RPMI7951 (cell line): ENCODE measurements at regions not wholly inside any gene's neighbourhood (a gene's known extent, or its start where the extent isn't known, plus 50 kb on each side); places are given as distances from the start of the nearest gene placed in this dataset.

Experiments
- DNase-seq: peaks from one replicate; pipeline ENCODE4 v3.0.0-alpha.2; 2012; ENCODE audit warnings: low read depth

DNA sequence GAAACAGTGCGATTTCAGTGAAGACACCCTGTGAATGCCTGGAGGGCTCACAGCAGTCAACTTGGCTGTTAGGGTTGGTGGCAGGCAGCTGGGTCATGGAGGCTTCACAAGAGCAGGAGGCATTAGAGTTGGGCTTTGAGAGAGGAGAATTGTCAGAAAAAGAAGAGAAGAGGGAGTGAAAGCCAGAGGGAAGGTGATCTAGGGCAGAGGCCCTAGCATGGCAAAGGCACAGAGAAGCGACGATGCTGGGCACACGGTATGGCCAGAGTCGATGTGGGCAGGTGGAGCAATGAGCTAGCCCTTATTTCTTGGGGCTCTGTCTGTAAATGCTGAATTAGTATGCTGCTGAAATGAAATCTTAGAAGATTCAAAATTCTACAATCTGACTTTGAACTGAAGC, 52.6 kb upstream of the OLFM4 start:
- no peak for DNase-seq

DNA sequence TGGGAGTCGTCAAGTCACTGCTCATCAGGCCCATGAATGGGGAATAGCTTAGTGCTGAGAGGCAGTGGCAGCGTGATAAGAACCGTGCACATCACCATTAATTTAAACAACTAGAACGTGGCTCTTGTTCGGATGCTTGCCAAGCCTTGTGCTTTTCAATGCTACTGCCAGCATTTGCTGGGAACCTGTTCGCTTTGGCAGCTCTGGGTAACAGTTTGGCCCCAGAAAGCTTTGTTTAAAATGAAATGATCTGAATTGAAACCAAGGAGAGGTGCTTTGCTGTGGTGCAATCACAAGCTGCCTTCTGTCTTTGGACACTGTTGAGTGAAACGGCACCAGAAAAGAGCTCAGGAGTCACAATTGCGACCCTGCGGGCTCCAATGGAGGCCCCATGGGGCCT, 53.5 kb upstream of the OLFM4 start:
- DNase-seq, result no peak

DNA sequence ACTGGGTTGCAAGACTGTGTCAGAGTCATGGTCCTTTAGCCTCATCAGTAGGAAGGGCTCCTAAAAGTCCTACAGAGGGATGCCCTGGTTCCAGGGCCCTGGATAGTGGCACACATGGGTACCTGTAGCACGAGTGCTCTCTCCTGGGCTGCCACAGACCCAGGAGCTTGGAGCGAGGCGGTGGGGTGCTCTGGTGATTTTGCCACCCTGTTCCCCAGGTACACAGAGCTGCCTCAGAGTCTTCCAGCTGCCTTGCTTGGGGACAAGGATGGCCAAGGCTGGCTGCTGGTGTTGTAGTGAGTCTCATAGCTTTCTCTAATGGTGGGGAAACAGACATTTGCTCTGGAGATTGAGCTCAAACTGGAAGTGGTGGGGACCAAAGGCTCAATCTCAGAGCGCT, 53.9 kb upstream of the OLFM4 start:
- no peak for DNase-seq

DNA sequence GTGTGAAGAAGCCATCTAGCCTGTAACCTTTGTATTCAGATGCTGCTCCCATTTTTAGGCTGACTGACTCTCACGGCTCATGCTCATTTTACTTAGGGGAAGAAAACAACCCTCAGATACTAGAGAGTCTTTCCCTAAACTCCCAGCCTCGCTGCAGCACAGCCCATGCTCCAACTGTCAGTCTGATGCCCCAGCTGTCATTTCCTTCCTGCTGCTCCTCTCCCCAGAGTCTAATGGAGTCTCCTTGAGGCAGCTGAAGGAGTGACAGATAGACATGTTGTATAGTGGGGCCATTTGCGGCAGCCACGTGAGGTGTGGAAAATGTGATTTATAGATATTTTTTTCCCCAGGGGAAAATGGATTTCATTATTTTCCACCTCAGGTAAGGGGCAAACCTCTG, 59.2 kb upstream of the OLFM4 start:
- no peak for DNase-seq

DNA sequence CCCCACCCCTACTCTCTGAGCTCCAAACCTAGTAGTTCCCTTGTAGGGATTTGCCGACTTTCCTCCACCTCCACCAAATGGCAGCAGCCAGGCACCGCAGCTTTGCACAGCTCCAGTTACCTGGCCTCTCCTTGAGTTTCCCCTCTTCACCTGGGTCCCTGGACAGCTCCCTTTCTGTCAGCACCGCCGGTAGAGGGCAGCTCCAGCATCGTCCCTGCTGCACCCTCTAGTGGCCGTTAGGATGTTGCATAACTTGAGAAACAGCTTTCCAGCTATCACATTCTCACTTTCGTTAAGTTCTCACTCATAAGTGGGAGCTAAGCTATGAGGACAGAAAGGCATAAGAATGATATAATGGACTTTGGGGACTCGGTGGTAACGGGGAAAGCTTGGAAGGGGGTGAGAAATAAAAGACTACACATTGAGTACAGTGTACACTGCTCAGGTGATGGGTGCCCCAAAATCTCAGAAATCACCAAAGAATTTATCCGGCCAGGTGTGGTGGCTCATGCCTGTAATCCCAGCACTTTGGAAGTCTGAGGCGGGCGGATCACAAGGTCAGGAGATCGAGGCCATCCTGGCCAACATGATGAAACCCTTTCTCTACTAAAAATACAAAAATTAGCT, 60.4 kb upstream of the OLFM4 start:
- DNase-seq, result peak; percentile 49

DNA sequence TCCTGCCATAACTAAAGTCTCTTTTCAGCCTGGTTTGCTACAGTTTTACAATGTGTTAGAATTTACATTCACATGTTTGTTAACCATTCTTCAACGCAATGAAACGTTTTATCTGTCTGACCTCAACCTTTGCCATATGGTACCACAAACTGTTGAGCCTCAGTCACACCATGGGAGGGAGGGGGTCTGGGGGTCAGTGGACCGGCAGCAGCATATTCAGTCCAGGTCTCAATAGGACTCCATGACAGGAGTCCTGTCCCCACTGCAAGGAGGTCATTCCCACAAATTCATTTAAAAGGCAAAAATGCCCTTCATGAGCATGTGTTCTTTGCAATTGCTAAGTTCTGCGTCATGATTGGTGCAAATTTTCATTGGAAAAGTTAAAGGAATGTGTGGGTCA, 66.6 kb upstream of the OLFM4 start:
- no peak for DNase-seq

DNA sequence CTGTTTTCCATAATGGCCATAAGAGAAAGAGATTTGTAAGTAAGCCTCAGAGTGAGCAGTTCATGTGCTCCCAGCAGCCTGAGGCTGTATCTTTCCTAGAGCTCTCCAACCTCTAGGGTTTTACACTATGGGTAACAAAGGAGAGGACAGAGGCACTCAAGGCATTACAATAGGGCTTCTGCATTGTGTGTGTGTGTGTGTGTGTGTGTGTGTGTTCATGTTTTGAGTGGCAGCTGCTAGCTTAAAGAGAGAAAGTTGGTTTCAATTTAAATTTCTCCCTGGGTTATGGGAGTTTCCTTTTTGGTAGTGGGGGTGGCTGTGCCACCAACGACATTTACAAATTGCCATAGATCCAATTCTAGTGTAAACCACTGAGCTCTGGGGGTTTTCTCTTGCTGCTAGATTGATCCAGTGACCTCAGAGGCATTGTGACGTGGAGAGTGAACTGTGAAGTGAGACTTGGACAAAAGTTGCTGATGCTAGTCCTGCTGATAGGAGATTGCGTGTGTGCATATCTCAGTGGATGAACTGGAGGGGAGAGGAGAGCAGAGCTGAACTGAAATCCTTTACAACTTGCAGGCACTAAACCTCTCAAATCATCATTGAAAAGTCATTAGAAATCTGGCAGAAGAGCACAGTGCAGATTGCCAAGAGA, 67.2 kb upstream of the OLFM4 start:
- no peak for DNase-seq

DNA sequence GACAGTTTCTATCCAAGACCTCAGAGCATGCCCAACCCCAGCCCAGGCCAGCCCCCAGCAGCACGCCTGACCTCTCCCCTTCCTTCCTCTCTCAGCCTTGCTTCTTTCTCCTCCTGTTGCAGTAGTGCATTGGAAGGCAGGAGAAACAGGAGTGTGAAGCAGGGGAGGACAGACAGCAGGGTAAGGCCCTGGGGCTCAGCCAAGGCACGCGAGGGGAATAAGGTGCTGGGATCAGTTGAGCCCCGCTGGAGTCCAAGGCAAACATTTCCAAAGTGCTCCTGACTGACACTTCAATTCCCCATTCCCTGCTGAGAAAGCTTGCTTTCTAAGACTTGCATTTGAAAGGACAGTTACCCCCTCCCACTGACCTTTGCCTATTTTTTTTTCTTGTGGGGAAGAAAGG, 73.1 kb upstream of the OLFM4 start:
- no peak for DNase-seq

DNA sequence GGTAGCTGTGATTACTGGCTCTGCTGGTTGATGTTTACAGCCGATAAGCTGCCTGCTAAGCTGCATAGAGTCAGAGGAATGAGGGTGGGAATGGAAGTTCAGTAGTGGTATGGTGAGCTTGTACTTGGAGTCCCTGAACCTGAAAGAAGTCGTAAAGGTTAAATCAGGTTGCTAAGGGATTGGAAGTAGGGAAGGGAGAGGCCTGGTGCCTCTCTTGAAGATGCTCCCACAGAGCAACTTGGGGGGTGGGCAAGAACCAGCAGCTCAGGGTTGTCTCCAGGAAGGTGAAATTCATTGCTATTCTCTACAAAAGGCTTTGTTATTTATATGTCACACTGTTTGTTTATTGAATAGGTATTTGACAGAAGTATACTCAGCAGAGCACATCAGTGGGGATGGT, 73.8 kb upstream of the OLFM4 start:
- no peak for DNase-seq

DNA sequence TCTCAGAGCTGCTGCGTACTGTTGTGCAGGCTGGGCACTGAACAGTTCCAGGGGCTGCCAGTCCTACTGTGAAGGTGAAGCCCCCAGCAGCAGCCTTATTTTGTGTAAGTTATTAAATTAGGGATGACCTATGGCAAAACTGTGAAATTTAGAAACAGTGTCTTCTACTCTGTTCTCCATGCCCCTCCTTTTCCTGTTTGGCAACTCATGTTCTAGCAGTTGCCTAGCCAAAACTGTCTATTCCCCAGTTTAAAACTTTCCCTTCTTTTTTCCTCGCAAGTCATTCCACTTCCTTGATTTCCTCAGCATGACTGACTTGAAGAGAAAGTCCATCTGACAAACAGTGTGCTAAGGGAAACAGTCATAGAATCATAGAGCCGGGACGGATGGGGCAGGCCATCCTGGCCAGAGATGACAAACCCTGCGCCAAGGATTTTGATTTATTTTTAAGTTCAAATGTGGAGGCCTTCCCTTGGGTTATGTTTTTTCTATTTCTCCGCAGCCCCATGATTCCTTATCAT, 78.1 kb upstream of the OLFM4 start:
- no peak for DNase-seq

DNA sequence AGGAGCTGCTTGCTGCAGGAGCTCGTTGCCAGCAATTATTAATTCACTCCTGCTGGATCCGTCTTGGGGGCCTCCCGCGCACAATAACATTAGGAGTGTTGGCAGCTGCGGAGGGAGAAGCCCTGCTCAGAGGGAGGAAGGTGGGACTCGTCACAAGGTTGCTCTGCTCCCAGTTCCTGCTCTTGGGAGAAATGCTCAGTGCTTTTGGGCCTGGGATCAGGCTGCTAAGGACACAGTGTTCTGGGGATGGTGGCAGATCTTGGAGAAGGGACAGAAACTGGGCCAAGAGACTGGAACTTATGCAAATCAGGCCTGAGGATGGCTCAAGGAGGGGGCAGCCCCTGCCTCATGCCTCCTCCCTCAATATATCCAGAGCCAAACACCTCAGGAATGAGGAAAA, 78.9 kb upstream of the OLFM4 start:
- DNase-seq, result no peak

DNA sequence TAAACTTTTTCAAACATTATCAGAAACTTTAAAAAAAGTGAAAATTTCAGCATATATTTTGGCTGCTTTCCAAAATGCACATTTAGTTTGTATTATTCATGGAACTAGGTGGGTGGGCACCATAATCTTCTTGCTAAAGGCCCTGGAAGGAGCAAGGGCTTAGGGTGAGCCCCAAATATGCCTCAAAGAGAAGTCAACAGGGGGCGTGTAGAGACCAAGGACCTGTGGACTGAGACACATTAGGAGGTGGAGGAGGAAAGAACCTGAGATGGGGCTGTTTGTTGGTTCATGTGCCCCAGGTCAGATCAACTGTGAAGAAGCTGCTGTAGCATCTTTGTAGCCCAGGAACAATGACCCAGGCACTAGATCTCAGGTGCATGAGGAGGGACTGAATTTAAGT, 79.6 kb upstream of the OLFM4 start:
- no peak for DNase-seq

DNA sequence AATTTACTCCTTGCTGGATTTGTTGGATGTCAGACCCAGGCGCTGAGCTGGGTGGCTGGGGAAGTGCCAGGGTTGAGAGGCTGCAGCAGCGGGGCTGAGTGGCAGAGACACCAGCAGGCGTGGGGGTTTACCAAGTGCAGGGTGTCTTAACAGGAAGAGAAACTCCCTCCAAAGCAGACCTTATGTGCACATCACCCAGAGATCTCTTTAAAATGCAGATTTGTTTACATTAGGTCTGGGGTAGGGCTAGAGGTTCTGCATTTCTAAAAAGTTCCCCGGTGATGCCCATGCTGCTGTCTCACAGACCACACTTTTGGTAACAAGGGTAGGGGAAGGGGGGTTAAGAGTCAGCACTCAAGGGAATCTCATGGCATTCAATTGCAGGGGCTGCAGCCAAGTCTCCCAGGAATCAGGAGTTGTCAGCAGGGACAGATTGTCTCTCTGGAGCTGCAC, 80.7 kb upstream of the OLFM4 start:
- no peak for DNase-seq

DNA sequence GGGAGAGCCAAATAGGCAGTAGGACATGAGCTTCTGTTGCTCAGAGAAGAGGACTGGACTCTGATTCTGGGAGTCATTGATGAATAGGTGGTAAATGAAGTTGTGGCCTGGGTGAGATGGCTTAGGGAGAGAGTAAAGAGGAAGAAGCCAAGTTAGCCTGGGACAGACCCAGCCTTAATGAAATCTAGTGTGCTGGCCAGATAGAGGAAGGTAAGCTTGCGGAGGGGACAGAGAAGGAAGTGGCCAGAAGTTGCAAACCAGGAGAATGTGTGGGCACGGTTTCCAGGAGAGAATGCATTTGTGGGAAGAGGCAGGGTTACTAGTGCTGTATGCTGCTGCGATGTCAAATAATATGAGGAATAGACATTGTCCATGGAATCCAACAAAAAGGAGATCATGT, 83.3 kb upstream of the OLFM4 start:
- no peak for DNase-seq

DNA sequence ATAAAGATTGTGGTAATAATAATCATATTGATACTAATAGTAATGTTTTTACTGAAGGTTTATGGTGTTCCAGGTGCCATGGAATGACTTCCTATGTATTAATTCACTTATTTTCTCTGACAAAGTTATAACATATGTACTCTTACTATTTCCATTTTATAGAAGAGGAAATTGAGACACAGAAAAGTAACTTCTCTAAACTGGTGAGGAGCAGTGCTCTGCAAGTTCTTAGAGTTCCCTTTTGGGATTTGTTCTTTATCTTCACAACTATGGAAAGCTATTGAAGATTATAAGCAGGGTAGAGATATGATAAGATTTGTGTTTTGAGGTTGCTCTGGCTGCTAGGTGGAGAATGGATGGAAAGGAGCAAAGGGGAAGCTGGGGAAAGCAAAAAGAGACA, 83.9 kb upstream of the OLFM4 start:
- DNase-seq, result no peak

DNA sequence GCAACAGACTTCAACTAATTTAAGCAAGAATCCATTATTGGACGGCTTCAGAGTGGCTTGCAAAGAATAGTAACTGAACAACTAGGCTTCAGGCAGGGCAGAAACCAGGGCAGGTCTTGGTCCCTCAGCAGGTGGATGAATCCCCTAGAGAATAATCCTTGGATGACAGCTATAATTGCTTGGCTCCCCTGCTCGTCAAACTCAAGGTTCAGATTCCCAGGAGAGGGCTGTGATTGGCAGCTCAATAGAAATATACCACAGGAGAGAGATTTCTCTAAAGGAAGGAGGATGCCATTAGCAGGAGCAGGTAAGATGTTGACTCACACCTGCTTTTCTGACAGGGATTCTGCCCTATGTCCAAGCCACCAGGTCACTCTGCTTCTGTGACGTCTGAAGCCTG, 89.6 kb upstream of the PCDH8 start:
- DNase-seq, result no peak

DNA sequence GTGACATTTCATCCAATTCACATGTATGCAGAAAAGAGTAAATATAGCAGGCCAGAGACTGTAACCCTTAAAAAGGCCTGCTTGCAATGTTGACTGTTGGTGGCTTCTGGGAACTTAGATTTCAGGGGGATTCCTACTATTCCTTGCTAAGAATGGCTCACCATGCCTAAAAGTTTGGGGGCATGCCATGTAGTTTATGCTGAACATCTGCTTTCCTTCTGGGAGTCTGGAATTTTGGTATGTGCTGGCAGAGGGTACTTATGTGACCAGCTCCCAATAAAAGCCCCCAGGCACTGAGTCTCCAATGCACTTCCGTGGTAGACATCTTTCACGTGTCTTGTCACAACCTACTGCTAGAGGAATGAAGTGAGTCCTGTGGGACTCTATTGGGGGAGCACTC, 88.4 kb upstream of the PCDH8 start:
- no peak for DNase-seq

DNA sequence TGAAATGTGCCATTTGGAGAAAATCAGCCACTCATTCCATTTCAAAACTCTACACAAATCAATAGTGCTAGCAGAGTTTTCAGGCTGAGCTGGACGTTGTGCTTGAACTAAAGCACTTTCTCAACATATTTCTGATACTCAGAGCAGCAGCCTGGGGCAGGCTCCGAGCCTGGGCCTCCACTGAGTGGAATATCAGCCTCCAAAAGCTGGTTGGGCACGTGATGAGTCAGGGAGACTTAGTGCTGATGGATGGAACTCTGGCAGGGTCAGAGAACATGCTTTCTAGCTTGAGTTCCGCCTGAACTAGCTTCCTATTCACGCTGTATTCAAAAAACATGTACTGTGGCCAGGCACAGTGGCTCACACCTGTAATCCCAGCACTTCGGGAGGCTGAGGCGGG, 85.8 kb upstream of the PCDH8 start:
- no peak for DNase-seq

DNA sequence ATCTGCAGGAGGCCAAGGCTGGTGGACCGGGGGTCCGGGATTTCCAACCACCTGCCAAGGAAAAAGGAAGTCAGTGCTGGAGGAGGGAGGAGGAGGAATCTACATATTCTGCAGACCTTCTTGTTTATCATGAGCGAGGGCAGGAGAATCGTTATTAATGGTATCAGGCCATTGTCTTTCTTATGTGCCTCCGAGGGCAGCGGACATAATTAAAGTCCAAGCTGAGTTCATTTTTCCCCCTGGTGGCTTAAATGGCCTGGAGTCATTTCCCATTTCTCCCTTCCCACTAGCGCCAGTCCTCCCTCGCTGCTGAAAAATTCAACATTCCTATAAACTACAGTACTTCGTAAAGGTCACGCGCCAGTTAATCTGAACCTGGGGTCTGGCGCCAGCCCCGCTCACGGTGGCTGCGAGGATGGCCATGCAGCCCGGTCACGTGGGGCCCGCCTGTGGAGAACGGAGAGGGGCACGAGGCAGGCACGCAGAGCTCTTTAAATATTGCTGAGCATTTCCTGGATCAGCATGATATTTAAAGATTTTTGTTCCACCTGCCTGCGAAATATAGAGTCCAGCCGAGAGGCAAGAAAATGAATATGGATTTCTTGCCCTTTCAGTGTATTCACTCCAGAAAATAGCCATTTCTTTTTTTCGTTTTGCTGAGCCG, 85.2 kb upstream of the PCDH8 start:
- no peak for DNase-seq

DNA sequence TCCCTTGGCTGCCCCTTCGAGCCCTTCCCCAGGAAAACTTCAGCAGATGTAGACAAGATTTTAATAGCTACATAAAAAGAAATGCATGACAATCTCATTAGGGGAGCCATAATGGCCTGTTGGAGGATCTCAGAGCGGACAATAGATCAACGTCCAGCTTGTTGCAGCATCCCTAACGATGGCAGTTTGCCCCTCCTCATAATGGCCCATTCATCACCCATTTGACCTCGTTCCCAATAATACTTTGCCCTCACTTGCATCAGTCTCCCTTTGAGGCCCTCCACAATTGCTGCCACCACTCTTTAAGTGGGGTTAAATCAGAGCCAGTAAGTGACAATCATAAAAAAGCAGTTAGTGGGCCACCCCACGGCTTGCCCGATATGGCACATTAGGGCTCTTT, 84.7 kb upstream of the PCDH8 start:
- DNase-seq, result no peak

DNA sequence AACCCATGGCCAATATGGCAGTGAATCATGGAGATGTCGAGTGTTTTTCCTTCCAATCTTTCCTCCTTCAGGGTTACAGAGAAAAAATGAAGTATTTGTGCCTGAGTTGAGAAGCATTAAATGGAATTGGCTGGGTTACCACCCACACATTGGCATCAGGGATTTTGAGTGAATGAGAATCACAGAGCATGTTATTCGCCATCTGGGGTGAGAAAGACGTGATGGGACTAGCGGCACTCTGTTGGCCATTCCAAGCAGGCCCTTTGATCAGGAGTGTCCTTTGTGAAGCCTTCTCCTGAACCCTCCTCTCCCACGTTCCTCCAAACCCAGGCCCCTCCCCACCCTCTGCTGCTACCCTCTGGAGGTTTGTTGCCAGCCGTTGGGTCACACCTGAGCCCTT, 84.2 kb upstream of the PCDH8 start:
- no peak for DNase-seq

DNA sequence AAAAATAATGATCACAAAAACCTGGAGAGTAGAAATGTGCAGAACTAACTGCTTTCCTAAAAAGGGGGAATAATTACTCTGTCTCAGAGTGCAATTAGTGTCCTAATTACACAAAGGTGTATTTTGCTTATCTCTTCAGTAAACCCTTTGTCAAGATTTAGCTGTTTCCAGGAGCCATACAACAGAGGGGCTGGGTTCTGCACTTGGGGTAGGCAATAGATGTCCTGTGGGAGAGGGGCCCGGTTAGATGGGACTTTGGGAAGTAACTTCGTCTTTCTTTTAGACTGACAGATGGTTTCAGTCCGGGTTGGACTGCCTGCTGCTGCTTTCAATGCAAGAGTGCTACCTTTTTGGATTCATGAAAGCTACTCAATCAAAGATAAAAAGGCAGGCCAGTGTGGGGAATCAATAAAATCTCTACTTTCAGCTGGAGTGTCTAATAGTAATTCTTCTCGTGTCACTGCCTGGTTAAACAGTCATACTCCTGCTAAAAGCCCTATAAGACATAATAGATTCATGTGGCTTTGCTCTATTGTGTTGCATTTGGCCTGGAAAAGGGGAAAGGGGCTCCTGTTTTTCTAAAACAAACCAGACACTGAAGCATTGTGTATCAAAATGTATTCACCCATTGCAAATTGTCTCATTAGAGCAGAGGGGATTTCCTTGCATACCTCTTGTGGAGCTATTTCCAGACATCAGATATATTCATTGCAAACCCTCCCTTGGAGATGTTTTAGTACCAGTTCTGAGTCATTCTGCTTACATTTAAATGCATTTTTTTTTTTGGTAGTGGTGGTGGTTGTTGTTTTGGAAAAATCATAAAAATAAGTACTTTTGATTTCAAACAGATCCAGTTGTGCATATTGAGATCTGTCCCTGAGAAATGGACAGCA, 83.3 kb upstream of the PCDH8 start:
- no peak for DNase-seq
